HL-60 (cell line): ENCODE measurements at regions not wholly inside any gene's neighbourhood (a gene's known extent, or its start where the extent isn't known, plus 50 kb on each side); places are given as distances from the start of the nearest gene placed in this dataset.
"Not testable (repeated sequence)": the region's sequence is repeated elsewhere in the genome, so short reads cannot be mapped to it uniquely, and the experiment has no call there.

ENCODE experiments used
- GABPA ChIP-seq: IDR thresholded peaks from 2 replicates; pipeline ENCODE4 v1.6.1; 2012; ENCODE audit warnings: low read depth
- POLR2AphosphoS5 ChIP-seq: IDR thresholded peaks from 2 replicates; pipeline ENCODE4 v1.6.1; 2012; ENCODE audit warnings: low read depth
- SPI1 ChIP-seq: IDR thresholded peaks from 2 replicates; pipeline ENCODE4 v1.6.1; 2012; ENCODE audit warnings: low read depth, mild to moderate bottlenecking, borderline replicate concordance
- TF ChIP-seq, protein P1 (sequence below): IDR thresholded peaks from one replicate; pipeline ENCODE4 v1.5.1; 2011; ENCODE audit warnings: low read length, control low read depth, inconsistent platforms; ENCODE audit not compliant: insufficient read depth

DNA sequence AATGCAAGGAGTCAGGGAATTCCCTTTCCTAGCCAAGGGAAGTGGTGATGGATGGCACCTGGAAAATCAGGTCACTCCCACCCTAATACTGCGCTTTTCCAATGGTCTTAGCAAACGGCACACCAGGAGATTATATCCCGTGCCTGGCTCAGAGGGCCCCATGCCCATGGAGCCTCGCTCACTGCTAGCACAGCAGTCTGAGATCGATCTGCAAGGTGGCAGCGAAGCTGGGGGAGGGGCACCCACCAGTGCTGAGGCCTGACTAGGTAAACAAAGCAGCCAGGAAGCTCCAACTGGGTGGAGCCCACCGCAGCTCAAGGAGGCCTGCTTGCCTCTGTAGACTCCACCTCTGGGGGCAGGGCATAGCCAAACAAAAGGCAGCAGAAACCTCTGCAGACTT lies 74.2 kb downstream of the OR5AK2 start:
- TF ChIP-seq, protein P1, sequence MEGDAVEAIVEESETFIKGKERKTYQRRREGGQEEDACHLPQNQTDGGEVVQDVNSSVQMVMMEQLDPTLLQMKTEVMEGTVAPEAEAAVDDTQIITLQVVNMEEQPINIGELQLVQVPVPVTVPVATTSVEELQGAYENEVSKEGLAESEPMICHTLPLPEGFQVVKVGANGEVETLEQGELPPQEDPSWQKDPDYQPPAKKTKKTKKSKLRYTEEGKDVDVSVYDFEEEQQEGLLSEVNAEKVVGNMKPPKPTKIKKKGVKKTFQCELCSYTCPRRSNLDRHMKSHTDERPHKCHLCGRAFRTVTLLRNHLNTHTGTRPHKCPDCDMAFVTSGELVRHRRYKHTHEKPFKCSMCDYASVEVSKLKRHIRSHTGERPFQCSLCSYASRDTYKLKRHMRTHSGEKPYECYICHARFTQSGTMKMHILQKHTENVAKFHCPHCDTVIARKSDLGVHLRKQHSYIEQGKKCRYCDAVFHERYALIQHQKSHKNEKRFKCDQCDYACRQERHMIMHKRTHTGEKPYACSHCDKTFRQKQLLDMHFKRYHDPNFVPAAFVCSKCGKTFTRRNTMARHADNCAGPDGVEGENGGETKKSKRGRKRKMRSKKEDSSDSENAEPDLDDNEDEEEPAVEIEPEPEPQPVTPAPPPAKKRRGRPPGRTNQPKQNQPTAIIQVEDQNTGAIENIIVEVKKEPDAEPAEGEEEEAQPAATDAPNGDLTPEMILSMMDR, result not testable (repeated sequence)
- TF ChIP-seq GABPA, POLR2AphosphoS5, SPI1: not testable (repeated sequence)
